Caki2 (cell line): ENCODE measurements at regions not wholly inside any gene's neighbourhood (a gene's known extent, or its start where the extent isn't known, plus 50 kb on each side); places are given as distances from the start of the nearest gene placed in this dataset.

ENCODE experiments used
- DNase-seq: peaks from one replicate; pipeline ENCODE4 v3.0.0-alpha.2; 2015; ENCODE audit warnings: low read depth
- in situ Hi-C: cut with HindIII; loops from 2 replicates; pipeline ENCODE4 v1.10.0; 2016; ENCODE audit warnings: low sequenced_read_pairs, low pct_unique_long_range_greater_than_20kb, mixed read lengths

DNA sequence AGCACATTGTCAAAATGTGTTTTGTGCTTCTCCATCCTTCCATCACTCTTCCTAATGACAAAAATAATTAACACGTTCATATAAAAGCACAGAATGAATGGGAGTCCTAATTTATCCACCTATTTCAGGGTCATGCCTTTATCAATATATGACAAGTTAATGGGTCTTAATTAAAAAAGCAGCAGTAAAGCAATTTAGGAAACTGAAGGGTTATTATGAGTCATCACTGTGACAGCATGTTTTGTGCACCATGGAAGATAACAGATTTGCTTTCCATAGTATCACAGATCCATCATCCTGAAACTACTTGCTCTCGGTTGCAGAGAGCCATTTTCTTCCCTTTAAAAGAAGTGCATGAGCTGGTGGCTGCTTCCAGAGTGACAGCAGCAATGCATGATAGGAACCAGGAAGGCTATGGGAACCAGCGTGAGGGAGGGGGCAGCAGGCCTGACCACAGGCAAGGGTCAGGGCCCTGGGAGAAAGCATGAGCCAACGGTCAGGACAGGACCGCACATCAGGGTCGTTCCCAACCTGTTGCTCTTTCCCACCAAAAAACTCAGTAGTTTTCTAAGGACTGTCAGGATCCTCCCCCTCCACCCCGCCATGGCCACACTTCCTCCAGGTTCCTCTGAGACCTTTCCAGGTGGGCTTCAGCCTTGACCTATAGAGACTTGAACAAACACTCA lies 784.1 kb downstream of the UQCRFS1 start:
- DNase-seq, result no peak
- in situ Hi-C loops, result no loop called here

DNA sequence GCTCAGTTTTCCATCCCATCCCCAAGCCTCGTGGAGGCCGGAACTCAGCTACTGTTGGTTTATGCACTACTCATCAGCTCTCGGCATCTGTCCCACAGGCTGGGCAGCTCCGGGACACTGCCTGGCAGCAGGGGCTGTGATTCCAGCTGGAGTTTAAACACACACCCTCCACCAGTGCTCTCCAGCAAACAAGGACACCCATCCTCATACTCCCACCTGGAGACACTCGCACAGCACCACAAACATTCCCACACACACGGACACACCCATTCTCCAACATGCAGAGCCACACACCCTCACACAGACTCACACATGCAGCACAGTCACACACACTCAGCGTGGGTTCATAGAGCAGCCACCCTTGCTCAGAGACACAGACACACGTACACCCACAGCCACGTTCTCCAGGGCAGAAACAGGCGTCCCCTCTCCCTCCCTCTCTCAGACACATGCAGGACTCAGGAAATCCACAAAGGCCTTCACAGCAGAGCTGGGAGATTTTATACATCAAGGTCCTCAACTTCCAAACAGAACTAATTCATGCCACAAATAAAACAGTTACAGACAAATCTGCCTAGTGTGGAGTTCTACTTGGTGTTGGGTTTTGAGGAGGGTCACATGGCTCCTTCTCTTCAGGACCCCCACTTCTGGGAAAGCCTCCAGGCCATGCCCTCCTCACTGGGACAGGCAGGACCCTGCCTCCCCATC lies 785.4 kb downstream of the UQCRFS1 start:
- in situ Hi-C loops, result no loop called here
- no peak for DNase-seq

GRCh38 chr19:28426730-28427225 lies 786.2 kb downstream of the UQCRFS1 start:
- in situ Hi-C loops, result no loop called here
- peak; percentile 68 for DNase-seq

DNA sequence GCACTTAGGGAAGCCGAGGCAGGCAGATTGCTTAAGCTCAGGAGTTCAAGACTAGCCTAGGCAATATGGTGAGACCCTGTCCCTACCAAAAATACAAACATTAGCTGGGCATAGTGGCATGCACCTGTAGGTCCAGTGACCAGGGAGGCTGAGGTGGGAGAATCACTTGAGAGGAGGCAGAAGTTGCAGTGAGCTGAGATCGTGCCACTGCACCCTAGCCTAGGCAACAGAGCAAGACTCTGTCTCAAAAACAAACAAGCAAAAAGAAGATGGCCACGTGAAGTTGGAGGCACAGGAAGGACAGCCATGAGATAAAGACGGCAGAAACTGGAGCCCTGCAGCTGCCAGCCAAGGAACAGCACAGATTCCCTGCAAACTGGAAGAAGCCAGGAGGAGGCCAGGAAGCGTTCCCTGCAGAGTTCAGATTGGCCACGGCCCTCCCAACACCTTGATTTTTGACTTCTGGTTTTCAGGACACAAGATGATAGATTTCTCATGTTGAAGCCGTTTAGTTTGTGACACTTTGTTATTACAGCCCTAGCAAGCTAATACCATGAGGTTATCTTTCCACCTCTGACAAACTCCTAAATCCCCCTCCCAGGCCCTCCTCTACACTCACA lies 786.7 kb downstream of the UQCRFS1 start:
- peak; percentile 46 for DNase-seq
- in situ Hi-C loops, result no loop called here

DNA sequence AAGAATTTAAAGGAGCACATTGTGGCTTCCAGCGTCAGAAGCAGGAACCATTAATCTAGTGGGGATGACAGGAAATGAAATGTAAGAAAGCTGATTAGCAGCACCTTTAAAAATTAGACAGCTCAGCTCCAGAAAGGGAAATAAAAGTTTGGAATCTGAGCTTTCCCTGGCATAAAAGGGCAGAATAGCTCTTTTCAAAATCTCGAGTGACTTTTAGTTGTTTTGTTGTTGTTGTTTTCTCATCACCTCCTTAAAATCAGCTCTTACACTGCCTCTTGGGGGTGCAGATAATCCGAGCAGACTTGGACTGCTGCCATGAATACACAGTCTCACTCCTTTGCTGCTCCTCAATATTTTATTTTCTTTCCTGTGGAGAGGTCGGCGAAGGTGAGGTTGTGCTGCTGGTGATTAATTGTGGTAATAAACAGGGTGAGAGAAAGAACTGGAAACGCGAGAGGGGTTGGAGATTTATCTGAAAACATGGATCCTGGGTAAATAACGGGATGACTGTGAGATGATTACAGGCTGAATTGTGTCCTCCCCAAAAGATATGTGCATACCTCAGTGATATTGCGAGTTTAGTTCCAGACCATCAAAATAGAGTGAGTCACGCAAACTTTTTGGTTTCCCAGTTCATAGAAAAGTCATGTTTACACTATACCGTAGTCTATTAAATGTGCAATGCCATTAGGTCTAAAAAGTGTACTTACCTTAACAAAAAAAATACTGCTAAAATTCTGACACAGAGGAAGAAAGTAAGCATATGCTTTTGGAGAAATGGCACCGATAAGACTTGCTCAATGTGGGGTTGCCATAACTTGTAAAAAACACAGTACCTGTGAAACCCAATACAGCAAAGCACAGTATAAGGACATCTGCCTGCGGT lies 787.7 kb downstream of the UQCRFS1 start:
- in situ Hi-C loops, result no loop called here
- DNase-seq, result peak; percentile 87

DNA sequence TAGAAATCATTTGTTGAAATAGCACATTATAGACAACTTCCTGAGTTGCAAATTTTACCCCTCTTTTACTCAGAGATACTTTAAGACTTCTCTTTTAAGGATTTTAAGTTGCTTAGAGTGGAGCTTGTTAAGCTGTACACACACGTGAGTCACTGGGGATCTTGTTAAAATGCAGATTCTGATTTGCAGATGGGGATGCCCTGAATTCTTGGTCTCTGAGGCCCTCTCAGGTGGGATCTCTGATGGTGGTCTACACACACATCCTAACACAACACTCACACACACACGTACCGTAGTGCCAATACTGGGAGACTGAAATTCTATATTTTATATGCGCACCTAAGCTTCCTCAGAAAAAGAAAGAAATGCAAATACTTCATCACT lies 788.3 kb downstream of the UQCRFS1 start:
- DNase-seq, result peak; percentile 14
- in situ Hi-C loops, result no loop called here

DNA sequence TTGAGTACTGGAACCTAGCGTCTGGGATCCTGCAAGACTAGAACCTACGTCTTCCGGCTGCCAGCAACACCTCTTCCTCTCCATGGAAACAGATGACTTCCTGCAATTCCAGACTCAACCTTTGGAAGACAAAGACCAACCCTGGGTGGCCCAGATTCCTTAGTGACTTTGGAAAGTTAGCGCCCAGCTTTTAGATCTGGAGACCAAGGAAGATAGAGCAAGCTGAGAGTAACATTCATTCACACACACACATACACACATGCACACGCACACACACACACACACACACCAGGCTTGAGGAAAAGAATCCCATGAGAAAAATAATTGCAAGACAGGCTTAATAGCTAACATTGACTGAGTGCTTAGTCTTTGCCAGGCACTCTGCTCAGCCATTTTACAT lies 788.9 kb downstream of the UQCRFS1 start:
- DNase-seq, result no peak
- in situ Hi-C loops, result no loop called here

GRCh38 chr19:28422791-28423650 lies 789.9 kb downstream of the UQCRFS1 start:
- in situ Hi-C loops, result no loop called here
- DNase-seq, result no peak

GRCh38 chr19:28422046-28422445 lies 790.9 kb downstream of the UQCRFS1 start:
- in situ Hi-C loops, result no loop called here
- no peak for DNase-seq

- in situ Hi-C loops, result no loop called here
- DNase-seq, result no peak
Observed at GRCh38 chr19:28420811-28421550, 792.0 kb downstream of the UQCRFS1 start.

GRCh38 chr19:28419312-28419711 lies 793.6 kb downstream of the UQCRFS1 start:
- in situ Hi-C loops, result no loop called here
- no peak for DNase-seq

DNA sequence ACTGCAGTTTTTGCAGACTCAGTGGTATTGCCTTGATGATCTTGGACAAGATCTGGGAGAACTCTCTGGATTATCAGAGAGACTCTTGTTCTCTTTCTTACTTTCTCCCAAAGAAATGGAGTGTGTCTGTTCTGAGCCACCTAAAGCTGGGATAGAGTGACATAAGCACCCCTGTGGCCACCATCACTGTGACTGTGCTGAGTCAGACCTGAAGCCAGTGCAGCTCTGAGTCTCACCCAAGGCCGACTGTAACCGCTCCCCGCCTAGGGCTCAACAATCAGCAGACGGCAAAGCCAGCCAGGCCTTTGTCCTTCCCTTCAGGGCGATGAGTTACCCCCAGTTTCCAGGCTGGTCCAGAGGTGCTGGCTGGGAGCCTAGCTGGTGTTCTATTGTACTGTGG lies 795.6 kb downstream of the UQCRFS1 start:
- in situ Hi-C loops, result no loop called here
- no peak for DNase-seq

GRCh38 chr19:28416245-28416644 lies 796.7 kb downstream of the UQCRFS1 start:
- DNase-seq, result no peak
- in situ Hi-C loops, result no loop called here

DNA sequence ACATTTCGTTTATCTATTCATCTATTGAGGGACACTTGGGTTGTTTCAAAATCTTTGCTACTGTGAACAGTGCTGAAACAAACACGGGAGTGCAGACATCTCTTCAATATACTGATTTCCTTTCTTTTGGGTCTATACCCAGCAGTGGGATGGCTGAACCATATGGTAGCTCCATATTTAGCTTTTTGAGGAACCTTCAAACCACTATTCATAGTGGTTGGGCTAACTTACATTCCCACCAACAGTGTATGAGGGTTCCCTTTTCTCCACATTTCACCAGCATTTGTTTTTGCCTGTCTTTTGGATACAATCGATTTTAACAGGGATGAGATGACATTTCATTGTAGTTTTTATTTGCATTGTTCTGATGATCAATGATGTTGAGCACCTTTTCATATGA lies 798.2 kb downstream of the UQCRFS1 start:
- in situ Hi-C loops, result no loop called here
- no peak for DNase-seq

DNA sequence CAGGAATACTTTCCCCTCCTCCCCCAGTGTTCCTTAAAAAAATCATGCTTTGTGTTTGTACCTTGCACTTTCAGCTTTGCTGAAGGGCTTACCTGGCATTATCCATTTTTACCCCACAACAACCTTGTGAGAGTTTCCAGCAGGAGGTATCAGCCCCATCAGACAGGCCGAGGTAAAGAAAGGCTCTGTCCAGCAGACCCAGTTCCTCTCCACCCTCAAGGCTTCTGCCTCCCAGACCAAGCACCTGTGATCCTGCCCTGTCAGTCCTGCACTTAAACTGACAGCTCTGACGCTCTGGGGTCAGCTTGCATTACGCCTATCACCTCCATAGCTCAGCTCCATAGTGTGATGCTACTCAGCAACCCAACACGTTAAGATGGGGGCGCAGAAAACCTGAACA lies 803.1 kb downstream of the UQCRFS1 start:
- no peak for DNase-seq
- in situ Hi-C loops, result no loop called here

- in situ Hi-C loops, result no loop called here
- DNase-seq, result no peak
Observed at GRCh38 chr19:28406966-28407365, 806.0 kb downstream of the UQCRFS1 start.

DNA sequence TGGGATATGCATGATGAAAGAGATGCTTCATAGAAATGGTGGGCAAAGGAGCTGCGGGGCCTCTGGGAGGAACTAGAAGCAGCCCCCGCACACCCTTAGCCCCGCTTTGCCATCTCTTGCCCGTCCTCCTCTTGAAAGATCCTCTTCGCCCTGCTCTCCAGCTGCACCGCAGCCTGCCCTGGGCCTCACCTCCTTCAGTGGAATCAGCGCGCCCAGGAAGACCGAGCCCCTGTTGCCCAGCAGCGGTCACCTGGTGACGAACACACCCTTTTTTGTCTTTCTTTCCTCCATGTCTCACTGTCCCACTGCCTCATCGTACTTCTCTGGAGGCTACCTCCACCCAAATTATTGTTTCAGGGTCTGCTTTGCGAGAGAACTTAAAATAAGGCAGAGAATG lies 807.6 kb downstream of the UQCRFS1 start:
- in situ Hi-C loops, result no loop called here
- no peak for DNase-seq
